Spleen (tissue), 7 donors: ENCODE measurements at regions not wholly inside any gene's neighbourhood (a gene's known extent, or its start where the extent isn't known, plus 50 kb on each side); places are given as distances from the start of the nearest gene placed in this dataset.

Experiments
- CTCF ChIP-seq, 11 experiments: fragments of 200-600 bp in 7 of 11; fragments of 450-650 bp in 4 of 11; sonication (generic) in 4 of 11; IDR thresholded peaks in 8 of 11; conservative IDR thresholded peaks in 3 of 11; 1 replicate in 7 of 11; 2 replicates in 4 of 11; pipeline versions ENCODE4 v1.4.0 to v1.8.0; 2016 to 2021; ENCODE audit warnings: antibody characterized with exemption in 11 of 11, inconsistent platforms in 4 of 11, mild to moderate bottlenecking in 1 of 11
- POLR2A ChIP-seq, 3 donors: fragments of 450-650 bp; IDR thresholded peaks; one replicate each; pipeline ENCODE4 v1.5.1; 2017; ENCODE audit warnings: antibody characterized with exemption in 3 of 3, mild to moderate bottlenecking in 1 of 3
- POLR2AphosphoS5 ChIP-seq, 3 donors: sonication (generic); formaldehyde crosslinking; IDR thresholded peaks; one replicate each; pipeline ENCODE4 v1.5.1; 2017; ENCODE audit warnings: antibody characterized with exemption in 3 of 3
- donor health status: DM: no; HTN: no; CAD: no; lungs with moderate emphysema.
- donor health status: DM: no; HTN: no; CAD: no.
- donor health status: DM: no; HTN: no; CAD: no.

- TF ChIP-seq POLR2AphosphoS5 (IDR thresholded peaks at IDR 0.05) (no peak), CTCF (IDR thresholded peaks at IDR 0.05 in 8 of 11, conservative IDR thresholded peaks at IDR 0.05 in 3 of 11) (no peak), POLR2A (IDR thresholded peaks at IDR 0.05) (no peak)
Measured at GRCh38 chr4:171353535-171353934, 459.7 kb upstream of the GALNTL6 start.
